Stimulated activated naive CD4-positive, alpha-beta T cell (primary cell): ENCODE measurements at regions not wholly inside any gene's neighbourhood (a gene's known extent, or its start where the extent isn't known, plus 50 kb on each side); places are given as distances from the start of the nearest gene placed in this dataset.

ENCODE experiments used
- DNase-seq, 6 experiments: peaks; one replicate each; lab custom pipeline; 2025; lab: John Stamatoyannopoulos, UW

GRCh38 chr10:111203615-111204014 is 126.8 kb downstream of the ADRA2A start:
- DNase-seq: no peak

- DNase-seq: no peak
Observed at GRCh38 chr10:111204838-111205237, 128.0 kb downstream of the ADRA2A start.

- DNase-seq: no peak
Observed at GRCh38 chr10:111206521-111206920, 129.7 kb downstream of the ADRA2A start.

GRCh38 chr10:111207500-111207899 is 130.7 kb downstream of the ADRA2A start:
- peak in 3 of 6 experiments; percentile 2 to 9 (median 7) for DNase-seq

- no peak for DNase-seq
Observed at GRCh38 chr10:111208951-111209350, 132.1 kb downstream of the ADRA2A start.

- no peak for DNase-seq
Observed at GRCh38 chr10:111209692-111210091, 132.9 kb downstream of the ADRA2A start.

- no peak for DNase-seq
Observed at GRCh38 chr10:111211241-111211640, 134.4 kb downstream of the ADRA2A start.

- DNase-seq: no peak
Observed at GRCh38 chr10:111211706-111212105, 134.9 kb downstream of the ADRA2A start.

GRCh38 chr10:111221682-111222480 is 145.1 kb downstream of the ADRA2A start:
- no peak for DNase-seq

GRCh38 chr10:111222961-111223360 is 146.1 kb downstream of the ADRA2A start:
- DNase-seq: no peak

GRCh38 chr10:111231779-111232178 is 154.9 kb downstream of the ADRA2A start:
- no peak for DNase-seq

GRCh38 chr10:111233439-111233838 is 156.6 kb downstream of the ADRA2A start:
- DNase-seq: no peak

- no peak for DNase-seq
Observed at GRCh38 chr10:111234234-111234913, 157.5 kb downstream of the ADRA2A start.

- no peak for DNase-seq
Observed at GRCh38 chr10:111234914-111235302, 158.1 kb downstream of the ADRA2A start.

GRCh38 chr10:111240348-111240747 is 163.5 kb downstream of the ADRA2A start:
- DNase-seq: no peak

- DNase-seq: no peak
Observed at GRCh38 chr10:111243126-111243525, 166.3 kb downstream of the ADRA2A start.

- DNase-seq: no peak
Observed at GRCh38 chr10:111246136-111246535, 169.3 kb downstream of the ADRA2A start.

- no peak for DNase-seq
Observed at GRCh38 chr10:111246814-111247452, 170.1 kb downstream of the ADRA2A start.

- no peak for DNase-seq
Observed at GRCh38 chr10:111247781-111248389, 171.1 kb downstream of the ADRA2A start.

GRCh38 chr10:111249925-111250324 is 173.1 kb downstream of the ADRA2A start:
- DNase-seq: no peak

- no peak for DNase-seq
Observed at GRCh38 chr10:111261081-111261615, 184.3 kb downstream of the ADRA2A start.

- no peak for DNase-seq
Observed at GRCh38 chr10:111265341-111265740, 188.5 kb downstream of the ADRA2A start.
